KMS-11 (cell line): ENCODE measurements at regions not wholly inside any gene's neighbourhood (a gene's known extent, or its start where the extent isn't known, plus 50 kb on each side); places are given as distances from the start of the nearest gene placed in this dataset.

Experiments used
- H2AFZ ChIP-seq: fragments of 200-600 bp; sonication (generic); 2 replicates; pipeline ENCODE4 v1.6.1; 2016; ENCODE audit warnings: antibody characterized with exemption, mixed run types, low read depth
- H3K27ac ChIP-seq: fragments of 200-600 bp; sonication (generic); 2 replicates; pipeline ENCODE4 v1.6.1; 2016; ENCODE audit warnings: mild to moderate bottlenecking, mixed run types
- H3K27me3 ChIP-seq: fragments of 200-600 bp; sonication (generic); 2 replicates; pipeline ENCODE4 v1.6.1; 2017; ENCODE audit warnings: mild to moderate bottlenecking, low read depth, mixed run types, moderate library complexity; ENCODE audit not compliant: insufficient read depth
- H3K36me3 ChIP-seq: fragments of 200-600 bp; sonication (generic); 2 replicates; pipeline ENCODE4 v1.6.1; 2017; ENCODE audit warnings: mild to moderate bottlenecking, mixed run types; ENCODE audit not compliant: insufficient read depth
- H3K4me1 ChIP-seq: fragments of 200-600 bp; sonication (generic); 2 replicates; pipeline ENCODE4 v1.6.1; 2016; ENCODE audit warnings: mild to moderate bottlenecking, low read depth, mixed run types; ENCODE audit not compliant: poor library complexity, severe bottlenecking
- H3K4me2 ChIP-seq: fragments of 200-600 bp; sonication (generic); 2 replicates; pipeline ENCODE4 v1.7.0; 2016; ENCODE audit warnings: mild to moderate bottlenecking, mixed run types
- H3K4me3 ChIP-seq: fragments of 200-600 bp; sonication (generic); IDR thresholded peaks from 2 replicates; pipeline ENCODE4 v1.6.1; 2017; ENCODE audit warnings: low read depth, low read length, mixed read lengths; ENCODE audit not compliant: insufficient read depth
- H3K79me2 ChIP-seq: fragments of 200-600 bp; sonication (generic); 2 replicates; pipeline ENCODE4 v1.6.1; 2016; ENCODE audit warnings: low read depth, mixed run types; ENCODE audit not compliant: insufficient read depth
- H3K9ac ChIP-seq: fragments of 200-600 bp; sonication (generic); 2 replicates; pipeline ENCODE4 v1.6.1; 2016; ENCODE audit warnings: mild to moderate bottlenecking, mixed run types
- H4K20me1 ChIP-seq: fragments of 200-600 bp; sonication (generic); 2 replicates; pipeline ENCODE4 v1.6.1; 2016; ENCODE audit warnings: mild to moderate bottlenecking, mixed run types; ENCODE audit not compliant: insufficient read depth
- CTCF ChIP-seq: fragments of 200-600 bp; sonication (generic); conservative IDR thresholded peaks from 2 replicates; pipeline ENCODE4 v1.6.1; 2017; ENCODE audit warnings: low read depth, mild to moderate bottlenecking, antibody characterized with exemption, low read length, moderate library complexity, mixed read lengths

GRCh38 chr7:35508623-35509400, 186.1 kb downstream of the HERPUD2 start:
- Histone ChIP-seq H3K36me3 (no peaks in the 10 kb centered on the region), H3K4me1 (no peaks in the 10 kb centered on the region), H4K20me1 (no peaks in the 10 kb centered on the region), H3K27me3 (no peaks in the 10 kb centered on the region), H3K79me2 (no peaks in the 10 kb centered on the region), H3K27ac (no peak overlapping the region), H2AFZ (no peak overlapping the region), H3K4me3 (no peak overlapping the region), H3K9ac (no peak overlapping the region), H3K4me2 (no peak overlapping the region)
- no peak for TF ChIP-seq CTCF

- Histone ChIP-seq H3K4me1 (no peaks in the 10 kb centered on the region), H4K20me1 (no peaks in the 10 kb centered on the region), H3K79me2 (no peaks in the 10 kb centered on the region), H2AFZ (no peak overlapping the region), H3K9ac (no peak overlapping the region), H3K36me3 (no peaks in the 10 kb centered on the region), H3K27me3 (no peaks in the 10 kb centered on the region), H3K27ac (no peak overlapping the region), H3K4me3 (no peak overlapping the region), H3K4me2 (no peak overlapping the region)
- TF ChIP-seq CTCF: no peak
Measured at GRCh38 chr7:35505066-35505465, 189.9 kb downstream of the HERPUD2 start.

GRCh38 chr7:35504365-35504764, 190.6 kb downstream of the HERPUD2 start:
- H2AFZ ChIP-seq: no peak overlapping the region
- TF ChIP-seq CTCF: no peak
- H3K4me1 ChIP-seq: no peaks in the 10 kb centered on the region
- no peak overlapping the region for H3K4me2 ChIP-seq
- no peaks in the 10 kb centered on the region for H4K20me1 ChIP-seq
- H3K79me2 ChIP-seq: no peaks in the 10 kb centered on the region
- H3K27me3 ChIP-seq: no peaks in the 10 kb centered on the region
- H3K27ac ChIP-seq: no peak overlapping the region
- no peaks in the 10 kb centered on the region for H3K36me3 ChIP-seq
- H3K4me3 ChIP-seq: no peak overlapping the region
- H3K9ac ChIP-seq: no peak overlapping the region

GRCh38 chr7:35501681-35502080, 193.3 kb downstream of the HERPUD2 start:
- Histone ChIP-seq H3K4me3 (no peak overlapping the region), H4K20me1 (no peaks in the 10 kb centered on the region), H3K4me1 (no peaks in the 10 kb centered on the region), H3K27ac (no peak overlapping the region), H3K79me2 (no peaks in the 10 kb centered on the region), H3K9ac (no peak overlapping the region), H2AFZ (no peak overlapping the region), H3K27me3 (no peaks in the 10 kb centered on the region), H3K4me2 (no peak overlapping the region), H3K36me3 (no peaks in the 10 kb centered on the region)
- TF ChIP-seq CTCF: no peak
